Ascending aorta (tissue), 2 donors: ENCODE measurements at regions not wholly inside any gene's neighbourhood (a gene's known extent, or its start where the extent isn't known, plus 50 kb on each side); places are given as distances from the start of the nearest gene placed in this dataset.
A peak's percentile ranks its signal among the peaks of the same experiment; 100 is the strongest.

Experiments used
- DNase-seq, 2 donors: peaks; one replicate each; pipeline ENCODE4 v3.0.0-alpha.2; 2019; ENCODE audit warnings: low spot score in 2 of 2
- H3K27ac ChIP-seq, 2 donors: fragments of 200-600 bp; sonication (generic); one replicate each; pipeline ENCODE4 v1.5.1; 2016 to 2017; ENCODE audit warnings: mild to moderate bottlenecking in 1 of 2
- H3K27me3 ChIP-seq: fragments of 200-600 bp; sonication (generic); one replicate; pipeline ENCODE4 v1.5.1; 2017
- H3K36me3 ChIP-seq, 2 donors: fragments of 200-600 bp; sonication (generic); one replicate each; pipeline ENCODE4 v1.5.1; 2016
- H3K4me1 ChIP-seq, 2 donors: fragments of 200-600 bp; sonication (generic); one replicate each; pipeline ENCODE4 v1.5.1; 2016 to 2017; ENCODE audit warnings: mild to moderate bottlenecking in 1 of 2
- H3K4me3 ChIP-seq, 2 donors: fragments of 200-600 bp; sonication (generic); one replicate each; pipeline ENCODE4 v1.5.1; 2016 to 2017; ENCODE audit warnings: mild to moderate bottlenecking in 1 of 2
- H3K9me3 ChIP-seq, 2 donors: fragments of 200-600 bp; sonication (generic); one replicate each; pipeline ENCODE4 v1.5.1; 2016
- intact Hi-C: fragments of 100-400 bp; cut with DNase I; formaldehyde crosslinking; loops from one replicate; pipeline ENCODE4 v1.15.1; 2023
- TF ChIP-seq, protein P1 (sequence below), 3 experiments: fragments of 200-600 bp in 2 of 3; fragments of 450-650 bp in 1 of 3; sonication (generic) in 2 of 3; IDR thresholded peaks; one replicate each; pipeline ENCODE4 v1.5.1; 2016 to 2019; ENCODE audit warnings: antibody characterized with exemption in 3 of 3, mild to moderate bottlenecking in 1 of 3, moderate library complexity in 1 of 3

DNA sequence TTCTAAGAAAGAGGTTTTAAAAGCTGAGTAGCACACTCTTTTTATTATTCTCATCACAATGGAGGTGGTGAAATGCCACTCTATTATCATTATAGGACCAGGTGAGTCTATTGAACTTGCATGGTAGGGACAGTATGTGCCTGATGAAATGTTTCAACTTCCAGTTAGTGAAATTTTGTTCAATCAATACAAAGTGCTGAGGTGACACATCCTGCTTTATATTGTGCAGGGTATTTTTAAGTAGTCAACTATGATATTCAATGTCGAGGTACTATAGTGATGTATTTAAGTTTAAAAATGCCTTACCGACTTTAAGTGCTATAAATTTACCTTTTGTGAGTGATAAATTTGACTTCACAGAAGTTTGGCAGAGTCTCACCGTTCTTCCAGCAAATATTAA is 284.7 kb upstream of the BRINP3 start:
- TF ChIP-seq, protein P1, sequence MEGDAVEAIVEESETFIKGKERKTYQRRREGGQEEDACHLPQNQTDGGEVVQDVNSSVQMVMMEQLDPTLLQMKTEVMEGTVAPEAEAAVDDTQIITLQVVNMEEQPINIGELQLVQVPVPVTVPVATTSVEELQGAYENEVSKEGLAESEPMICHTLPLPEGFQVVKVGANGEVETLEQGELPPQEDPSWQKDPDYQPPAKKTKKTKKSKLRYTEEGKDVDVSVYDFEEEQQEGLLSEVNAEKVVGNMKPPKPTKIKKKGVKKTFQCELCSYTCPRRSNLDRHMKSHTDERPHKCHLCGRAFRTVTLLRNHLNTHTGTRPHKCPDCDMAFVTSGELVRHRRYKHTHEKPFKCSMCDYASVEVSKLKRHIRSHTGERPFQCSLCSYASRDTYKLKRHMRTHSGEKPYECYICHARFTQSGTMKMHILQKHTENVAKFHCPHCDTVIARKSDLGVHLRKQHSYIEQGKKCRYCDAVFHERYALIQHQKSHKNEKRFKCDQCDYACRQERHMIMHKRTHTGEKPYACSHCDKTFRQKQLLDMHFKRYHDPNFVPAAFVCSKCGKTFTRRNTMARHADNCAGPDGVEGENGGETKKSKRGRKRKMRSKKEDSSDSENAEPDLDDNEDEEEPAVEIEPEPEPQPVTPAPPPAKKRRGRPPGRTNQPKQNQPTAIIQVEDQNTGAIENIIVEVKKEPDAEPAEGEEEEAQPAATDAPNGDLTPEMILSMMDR (IDR thresholded peaks at IDR 0.05), result no peak
- no peak for DNase-seq

DNA sequence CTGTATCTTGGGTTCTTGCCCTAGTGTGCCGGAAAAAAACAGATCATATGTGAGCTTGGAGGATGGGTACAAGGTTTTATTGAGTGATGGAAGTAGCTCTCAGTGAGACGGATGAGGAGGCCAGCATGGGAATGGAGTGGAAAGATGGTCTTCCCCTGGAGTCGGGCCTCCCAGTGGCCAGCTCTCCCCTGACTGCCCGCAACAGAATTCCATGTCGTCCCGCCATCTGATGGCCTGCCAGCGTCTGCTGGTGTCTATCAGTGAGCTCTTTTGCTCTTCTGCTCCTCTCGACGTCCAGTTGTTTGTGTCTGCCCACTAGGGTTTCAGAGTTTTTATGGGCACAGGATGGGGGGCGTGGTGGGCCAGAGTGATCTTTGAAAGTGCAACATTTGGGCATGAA is 315.2 kb upstream of the BRINP3 start:
- Histone ChIP-seq H3K4me1 (no peaks in the 10 kb centered on the region), H3K36me3 (no peaks in the 10 kb centered on the region), H3K9me3 (no peaks in the 10 kb centered on the region), H3K4me3 (no peak overlapping the region), H3K27me3 (no peaks in the 10 kb centered on the region), H3K27ac (no peak overlapping the region)
- intact Hi-C loops, result no loop called here
- peak in 1 of 2 donors; percentile 39 for DNase-seq
- TF ChIP-seq, protein P1 (IDR thresholded peaks at IDR 0.05), result no peak

More for the DNA sequence above, 284.7 kb upstream of the BRINP3 start:
- intact Hi-C loops, result no loop called here
- no peak overlapping the region for H3K27ac ChIP-seq
- no peaks in the 10 kb centered on the region for H3K27me3 ChIP-seq
- no peaks in the 10 kb centered on the region for H3K4me1 ChIP-seq
- H3K4me3 ChIP-seq, result no peak overlapping the region
- no peaks in the 10 kb centered on the region for H3K36me3 ChIP-seq
- H3K9me3 ChIP-seq, result no peaks in the 10 kb centered on the region

DNA sequence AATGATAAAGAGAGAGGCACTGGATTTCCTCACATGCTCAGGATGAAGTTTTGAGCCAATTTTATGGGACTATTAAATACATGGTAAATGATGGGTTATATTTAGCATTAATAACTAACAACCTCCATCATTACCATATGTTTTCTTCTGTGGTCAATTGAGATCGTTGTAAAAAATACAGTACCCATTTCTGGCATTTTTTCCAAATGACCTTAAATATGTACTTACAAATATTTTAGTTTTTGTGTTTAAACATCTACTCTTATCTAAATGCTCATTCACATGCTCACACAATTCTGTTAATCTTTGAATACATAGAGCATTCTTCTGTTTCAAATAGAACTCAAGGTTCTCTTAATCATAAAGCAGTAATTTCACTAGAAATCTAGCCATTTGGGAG is 330.0 kb upstream of the BRINP3 start:
- H3K27me3 ChIP-seq, result no peaks in the 10 kb centered on the region
- H3K4me1 ChIP-seq, result no peaks in the 10 kb centered on the region
- TF ChIP-seq, protein P1 (IDR thresholded peaks at IDR 0.05), result no peak
- no peak for DNase-seq
- H3K27ac ChIP-seq, result no peak overlapping the region
- H3K4me3 ChIP-seq, result no peak overlapping the region
- intact Hi-C loops, result no loop called here
- no peaks in the 10 kb centered on the region for H3K36me3 ChIP-seq
- no peaks in the 10 kb centered on the region for H3K9me3 ChIP-seq

DNA sequence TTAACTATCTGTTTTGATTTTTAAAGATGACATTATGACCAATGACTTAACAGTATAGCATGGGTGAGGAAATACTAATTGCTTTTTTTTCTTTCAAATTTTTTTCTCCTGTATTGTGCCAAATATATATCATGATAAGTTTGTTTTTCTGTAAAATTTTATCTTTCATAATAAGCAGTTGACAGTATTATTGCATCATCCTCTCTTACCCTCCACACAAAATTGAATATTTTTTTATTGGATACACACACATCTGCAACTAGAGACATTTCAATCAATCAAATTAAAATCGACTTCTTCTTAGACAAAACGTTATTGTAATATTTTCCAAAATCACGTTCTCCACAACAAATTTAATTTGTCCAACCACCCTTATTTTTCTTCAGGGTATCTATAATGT is 330.4 kb upstream of the BRINP3 start:
- no peak for DNase-seq
- H3K36me3 ChIP-seq, result no peaks in the 10 kb centered on the region
- intact Hi-C loops, result no loop called here
- H3K4me3 ChIP-seq, result no peak overlapping the region
- no peak overlapping the region for H3K27ac ChIP-seq
- no peaks in the 10 kb centered on the region for H3K4me1 ChIP-seq
- no peaks in the 10 kb centered on the region for H3K9me3 ChIP-seq
- H3K27me3 ChIP-seq, result no peaks in the 10 kb centered on the region
- TF ChIP-seq, protein P1 (IDR thresholded peaks at IDR 0.05), result no peak

DNA sequence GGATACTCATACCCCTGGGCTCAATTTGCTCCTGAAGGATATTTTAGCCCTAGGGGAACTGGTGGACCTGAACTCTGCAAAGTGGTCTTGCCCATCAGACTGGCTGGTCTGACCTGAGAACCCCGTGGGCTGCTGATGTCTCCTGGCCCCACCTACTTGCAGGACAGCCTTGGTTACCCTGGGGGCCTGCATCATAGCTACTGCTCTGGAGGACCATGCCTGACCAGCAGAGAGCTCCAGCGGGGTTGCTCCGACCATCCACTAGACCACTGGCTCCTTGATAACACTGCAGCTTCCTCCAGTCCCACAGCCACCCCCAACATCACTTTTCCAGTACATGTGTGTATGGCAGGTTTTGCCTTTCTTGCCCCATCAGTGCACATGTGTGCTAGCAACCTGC is 331.6 kb upstream of the BRINP3 start:
- H3K4me1 ChIP-seq, result no peaks in the 10 kb centered on the region
- no peaks in the 10 kb centered on the region for H3K36me3 ChIP-seq
- TF ChIP-seq, protein P1 (IDR thresholded peaks at IDR 0.05), result no peak
- H3K27me3 ChIP-seq, result no peaks in the 10 kb centered on the region
- no peak overlapping the region for H3K4me3 ChIP-seq
- H3K27ac ChIP-seq, result no peak overlapping the region
- no peak for DNase-seq
- intact Hi-C loops, result no loop called here
- no peaks in the 10 kb centered on the region for H3K9me3 ChIP-seq

DNA sequence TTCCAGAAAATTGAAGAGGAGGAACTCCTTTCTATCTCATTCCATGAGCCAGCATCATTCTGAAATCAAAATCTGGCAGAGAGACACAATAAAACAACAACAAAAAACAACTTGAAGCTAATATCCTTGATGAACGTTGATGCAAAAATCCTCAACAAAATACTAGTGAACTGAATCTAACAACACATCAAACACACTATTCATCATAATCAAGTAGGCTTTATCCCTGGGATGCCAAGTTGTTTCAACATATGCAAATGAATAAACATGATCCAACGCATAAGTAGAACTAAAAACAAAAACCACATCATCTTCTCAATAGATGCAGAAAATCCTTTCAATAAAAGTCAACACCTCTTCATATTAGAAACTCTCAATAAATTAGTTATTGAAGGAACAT is 335.3 kb upstream of the BRINP3 start:
- TF ChIP-seq, protein P1 (IDR thresholded peaks at IDR 0.05), result no peak
- Histone ChIP-seq H3K27ac (no peak overlapping the region), H3K36me3 (no peaks in the 10 kb centered on the region), H3K9me3 (no peaks in the 10 kb centered on the region), H3K4me3 (no peak overlapping the region), H3K27me3 (no peaks in the 10 kb centered on the region), H3K4me1 (no peaks in the 10 kb centered on the region)
- no peak for DNase-seq
- intact Hi-C loops, result no loop called here
